Omental fat pad (tissue), 3 donors: ENCODE measurements at regions not wholly inside any gene's neighbourhood (a gene's known extent, or its start where the extent isn't known, plus 50 kb on each side); places are given as distances from the start of the nearest gene placed in this dataset.
"Not testable (repeated sequence)": the region's sequence is repeated elsewhere in the genome, so short reads cannot be mapped to it uniquely, and the experiment has no call there.

ENCODE experiments used
- ATAC-seq: fragments of 150-250 bp; one replicate; pipeline ENCODE4 v1.9.1; 2016; ENCODE audit warnings: mild to moderate bottlenecking, moderate library complexity; ENCODE audit not compliant: low FRiP score
- DNase-seq: peaks from one replicate; pipeline ENCODE4 v3.0.0-alpha.2; 2019; ENCODE audit warnings: low spot score
- TF ChIP-seq, protein P1 (sequence below), 3 donors: fragments of 450-650 bp; IDR thresholded peaks; one replicate each; pipeline ENCODE4 v1.5.1; 2016 to 2017; ENCODE audit warnings: antibody characterized with exemption in 3 of 3, mild to moderate bottlenecking in 3 of 3, moderate library complexity in 2 of 3

DNA sequence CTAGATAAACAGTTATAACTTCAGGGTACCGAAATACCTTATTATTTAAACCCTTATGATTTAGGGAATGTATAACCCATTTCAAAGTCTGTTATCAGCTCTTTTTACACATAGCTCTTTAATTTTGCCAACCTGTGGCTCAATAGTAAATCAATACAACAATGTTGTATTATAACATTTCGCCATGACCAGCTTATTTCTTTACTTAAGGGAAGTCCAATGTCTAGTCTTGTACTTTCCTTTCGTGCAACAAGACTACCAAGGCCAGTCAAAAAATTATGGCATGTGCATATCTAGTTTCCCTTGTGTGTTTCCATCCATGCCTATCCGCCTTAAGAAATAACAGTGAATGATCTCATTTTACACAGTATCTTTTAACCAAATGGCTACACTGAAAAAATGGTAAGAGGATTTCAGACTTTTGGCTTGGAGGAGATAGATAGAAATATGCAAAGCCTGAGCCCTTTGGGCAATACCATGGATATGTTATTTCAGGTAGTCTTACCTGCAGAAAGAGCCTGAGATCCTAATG is 239.5 kb upstream of the RPS23 start:
- ATAC-seq (no peak), DNase-seq (no peak)
- TF ChIP-seq, protein P1, sequence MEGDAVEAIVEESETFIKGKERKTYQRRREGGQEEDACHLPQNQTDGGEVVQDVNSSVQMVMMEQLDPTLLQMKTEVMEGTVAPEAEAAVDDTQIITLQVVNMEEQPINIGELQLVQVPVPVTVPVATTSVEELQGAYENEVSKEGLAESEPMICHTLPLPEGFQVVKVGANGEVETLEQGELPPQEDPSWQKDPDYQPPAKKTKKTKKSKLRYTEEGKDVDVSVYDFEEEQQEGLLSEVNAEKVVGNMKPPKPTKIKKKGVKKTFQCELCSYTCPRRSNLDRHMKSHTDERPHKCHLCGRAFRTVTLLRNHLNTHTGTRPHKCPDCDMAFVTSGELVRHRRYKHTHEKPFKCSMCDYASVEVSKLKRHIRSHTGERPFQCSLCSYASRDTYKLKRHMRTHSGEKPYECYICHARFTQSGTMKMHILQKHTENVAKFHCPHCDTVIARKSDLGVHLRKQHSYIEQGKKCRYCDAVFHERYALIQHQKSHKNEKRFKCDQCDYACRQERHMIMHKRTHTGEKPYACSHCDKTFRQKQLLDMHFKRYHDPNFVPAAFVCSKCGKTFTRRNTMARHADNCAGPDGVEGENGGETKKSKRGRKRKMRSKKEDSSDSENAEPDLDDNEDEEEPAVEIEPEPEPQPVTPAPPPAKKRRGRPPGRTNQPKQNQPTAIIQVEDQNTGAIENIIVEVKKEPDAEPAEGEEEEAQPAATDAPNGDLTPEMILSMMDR (IDR thresholded peaks at IDR 0.05) = no peak

GRCh38 chr5:82513738-82514137 is 235.6 kb upstream of the RPS23 start:
- no peak for DNase-seq
- TF ChIP-seq, protein P1 (IDR thresholded peaks at IDR 0.05) = no peak
- ATAC-seq = no peak

- no peak for ATAC-seq
- DNase-seq = no peak
- TF ChIP-seq, protein P1 (IDR thresholded peaks at IDR 0.05) = no peak
Observed at GRCh38 chr5:82512025-82512424, 233.9 kb upstream of the RPS23 start.

DNA sequence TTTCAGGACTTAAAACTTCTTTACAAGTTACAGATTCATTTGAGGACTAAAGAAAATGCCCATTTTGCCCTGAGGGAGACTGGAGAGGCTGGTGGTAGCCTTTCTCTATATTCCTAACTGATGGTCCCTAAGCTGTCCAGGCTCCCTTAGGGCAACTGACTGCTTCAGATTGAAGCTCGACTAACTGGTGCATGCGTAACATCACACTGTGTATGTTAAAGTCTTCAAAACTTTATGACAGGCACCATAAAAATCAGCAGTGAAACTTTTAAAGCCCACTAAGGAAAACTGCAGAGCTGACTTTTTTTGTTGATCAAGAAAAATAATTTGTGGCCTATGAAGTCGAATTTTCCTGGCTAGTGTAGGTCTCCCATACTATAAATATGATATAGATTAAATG is 233.0 kb upstream of the RPS23 start:
- no peak for ATAC-seq
- TF ChIP-seq, protein P1 (IDR thresholded peaks at IDR 0.05) = no peak

GRCh38 chr5:82509762-82510161 is 231.6 kb upstream of the RPS23 start:
- no peak for ATAC-seq
- TF ChIP-seq, protein P1 (IDR thresholded peaks at IDR 0.05) = no peak

More for the DNA sequence above, 233.0 kb upstream of the RPS23 start:
- no peak for DNase-seq

GRCh38 chr5:82506390-82506789 is 228.2 kb upstream of the RPS23 start:
- not testable (repeated sequence) for DNase-seq, ATAC-seq

More at GRCh38 chr5:82509762-82510161, 231.6 kb upstream of the RPS23 start:
- DNase-seq = no peak

DNA sequence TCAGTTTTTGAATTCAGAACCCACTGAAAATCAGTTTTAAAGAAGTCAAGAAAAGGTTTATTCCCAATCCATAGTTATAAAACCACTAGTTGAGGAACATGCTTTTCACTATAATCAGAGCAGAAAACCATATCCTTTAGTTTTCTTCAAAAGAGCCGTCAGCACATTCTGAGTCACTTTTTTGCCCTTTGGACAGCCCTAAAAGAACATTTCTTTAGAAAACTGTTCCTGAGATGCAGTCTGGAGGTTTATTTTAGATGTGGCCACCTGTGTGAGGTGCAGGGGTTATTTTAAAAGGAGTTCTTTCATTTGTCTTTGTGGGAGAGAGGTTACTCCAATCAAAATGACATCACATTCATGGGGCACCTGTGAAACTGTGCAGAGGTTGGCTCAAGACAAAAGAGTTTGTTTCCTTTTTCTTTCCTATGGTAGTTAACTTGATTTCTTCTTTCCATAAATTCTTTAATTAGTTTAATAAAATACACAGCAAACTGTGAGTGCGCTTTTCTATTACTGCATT is 221.6 kb upstream of the RPS23 start:
- TF ChIP-seq, protein P1 (IDR thresholded peaks at IDR 0.05) = no peak

More for the DNA sequence above, 221.6 kb upstream of the RPS23 start:
- ATAC-seq (no peak), DNase-seq (no peak)
